GM23338 (cell line): ENCODE measurements at regions not wholly inside any gene's neighbourhood (a gene's known extent, or its start where the extent isn't known, plus 50 kb on each side); places are given as distances from the start of the nearest gene placed in this dataset.

ENCODE experiments used
- ATAC-seq: fragments of 200-7000 bp; cut with Tn5 transposase; 3 replicates; pipeline ENCODE4 v1.9.1; 2020
- DNase-seq: peaks from one replicate; pipeline ENCODE4 v3.0.0-alpha.2; 2015; ENCODE audit warnings: low spot score
- H2AFZ ChIP-seq: fragments of 200-600 bp; sonication (generic); 2 replicates; pipeline ENCODE4 v1.8.0; 2016; ENCODE audit warnings: antibody characterized with exemption, mild to moderate bottlenecking, moderate library complexity
- H3F3A ChIP-seq: fragments of 200-600 bp; sonication (generic); replicated peaks from 2 replicates; pipeline ENCODE4 v1.8.0; 2017; ENCODE audit warnings: antibody characterized with exemption, mixed run types, low read depth
- H3K27ac ChIP-seq: fragments of 200-600 bp; sonication (generic); 2 replicates; pipeline ENCODE4 v1.6.1; 2016; ENCODE audit warnings: low read depth
- H3K27me3 ChIP-seq: fragments of 200-600 bp; sonication (generic); 2 replicates; pipeline ENCODE4 v1.8.0; 2016; ENCODE audit warnings: mild to moderate bottlenecking, mixed run types, moderate library complexity; ENCODE audit not compliant: insufficient read depth
- H3K36me3 ChIP-seq: fragments of 200-600 bp; sonication (generic); 2 replicates; pipeline ENCODE4 v1.8.0; 2016; ENCODE audit warnings: mild to moderate bottlenecking; ENCODE audit not compliant: insufficient read depth
- H3K4me1 ChIP-seq: fragments of 200-600 bp; sonication (generic); 2 replicates; pipeline ENCODE4 v1.8.0; 2016; ENCODE audit warnings: mild to moderate bottlenecking, moderate library complexity; ENCODE audit not compliant: insufficient read depth
- H3K4me2 ChIP-seq: fragments of 200-600 bp; sonication (generic); 2 replicates; pipeline ENCODE4 v1.7.1; 2017; ENCODE audit warnings: mixed run types
- H3K4me3 ChIP-seq: fragments of 200-600 bp; sonication (generic); 2 replicates; pipeline ENCODE4 v1.6.1; 2016; ENCODE audit warnings: mixed run types
- H3K79me2 ChIP-seq: fragments of 200-600 bp; sonication (generic); replicated peaks from 2 replicates; pipeline ENCODE4 v1.8.0; 2017; ENCODE audit warnings: mild to moderate bottlenecking; ENCODE audit not compliant: insufficient read depth
- H3K9me2 ChIP-seq: fragments of 200-600 bp; sonication (generic); 2 replicates; pipeline ENCODE4 v1.8.0; 2017; ENCODE audit not compliant: insufficient read depth
- H4K20me1 ChIP-seq: fragments of 200-600 bp; sonication (generic); replicated peaks from 2 replicates; pipeline ENCODE4 v1.8.0; 2017; ENCODE audit warnings: mild to moderate bottlenecking; ENCODE audit not compliant: insufficient read depth
- H3K27ac Mint-ChIP-seq: 2 replicates; pipeline ENCODE4 v1.8.0; 2020; ENCODE audit warnings: inconsistent platforms, mild to moderate bottlenecking, moderate library complexity, mixed read lengths
- H3K27me3 Mint-ChIP-seq: 3 replicates; pipeline ENCODE4 v1.8.0; 2022; ENCODE audit warnings: low read depth, mild to moderate bottlenecking, moderate library complexity, mixed read lengths, inconsistent platforms; ENCODE audit not compliant: insufficient read depth, poor library complexity
- H3K36me3 Mint-ChIP-seq: 3 replicates; pipeline ENCODE4 v1.8.0; 2021; ENCODE audit warnings: low read depth, mild to moderate bottlenecking, inconsistent platforms, moderate library complexity, mixed read lengths
- H3K4me1 Mint-ChIP-seq: 3 replicates; pipeline ENCODE4 v1.8.0; 2020; ENCODE audit warnings: mild to moderate bottlenecking, inconsistent platforms, mixed read lengths
- H3K4me3 Mint-ChIP-seq: 3 replicates; pipeline ENCODE4 v1.8.0; 2021; ENCODE audit warnings: moderate library complexity, mild to moderate bottlenecking, inconsistent platforms, mixed read lengths
- H3K9me3 Mint-ChIP-seq: 3 replicates; pipeline ENCODE4 v1.8.0; 2020; ENCODE audit warnings: moderate library complexity, mild to moderate bottlenecking, inconsistent platforms, mixed read lengths
- CREB1 ChIP-seq: fragments of 250-450 bp; sonication (Bioruptor Pico); IDR thresholded peaks from 2 replicates; pipeline ENCODE4 v1.5.0; 2020; ENCODE audit warnings: low read depth, mild to moderate bottlenecking, moderate library complexity
- CTCF ChIP-seq, 2 experiments: fragments of 200-600 bp in 1 of 2; sonication (generic) in 1 of 2; conservative IDR thresholded peaks; 2 replicates each; pipeline versions ENCODE4 v1.5.1 to v1.6.1; 2016 to 2017; ENCODE audit warnings: antibody characterized with exemption in 2 of 2, low read depth in 2 of 2, mild to moderate bottlenecking in 2 of 2, moderate library complexity in 1 of 2
- ETS1 ChIP-seq: IDR thresholded peaks from 2 replicates; pipeline ENCODE4 v1.6.1; 2016; ENCODE audit warnings: antibody characterized with exemption
- EZH2 ChIP-seq: fragments of 200-600 bp; sonication (generic); IDR thresholded peaks from one replicate; pipeline ENCODE4 v1.8.0; 2017; ENCODE audit warnings: antibody characterized with exemption, mild to moderate bottlenecking, low read depth; ENCODE audit not compliant: unreplicated experiment
- EZH2phosphoT487 ChIP-seq: fragments of 200-600 bp; sonication (generic); IDR thresholded peaks from one replicate; pipeline ENCODE4 v1.8.1; 2018; ENCODE audit warnings: antibody characterized with exemption; ENCODE audit not compliant: unreplicated experiment
- JUNB ChIP-seq: IDR thresholded peaks from one replicate; pipeline ENCODE4 v1.6.1; 2016; ENCODE audit warnings: antibody characterized with exemption; ENCODE audit not compliant: unreplicated experiment
- NANOG ChIP-seq: IDR thresholded peaks from 2 replicates; pipeline ENCODE4 v1.6.1; 2016; ENCODE audit warnings: antibody characterized with exemption, borderline replicate concordance
- POLR2AphosphoS5 ChIP-seq: IDR thresholded peaks from 2 replicates; pipeline ENCODE4 v1.6.1; 2016; ENCODE audit warnings: antibody characterized with exemption, low read depth
- REST ChIP-seq: IDR thresholded peaks from one replicate; pipeline ENCODE4 v1.6.1; 2018; ENCODE audit warnings: antibody characterized with exemption; ENCODE audit not compliant: unreplicated experiment
- STAT1 ChIP-seq: IDR thresholded peaks from one replicate; pipeline ENCODE4 v1.6.1; 2016; ENCODE audit warnings: antibody characterized with exemption; ENCODE audit not compliant: unreplicated experiment
- ZNF114 ChIP-seq: fragments of 250-450 bp; sonication (Bioruptor Pico); IDR thresholded peaks from 2 replicates; pipeline ENCODE4 v1.5.0; 2020; ENCODE audit warnings: mild to moderate bottlenecking, moderate library complexity
- ZNF331 ChIP-seq: fragments of 250-450 bp; sonication (Bioruptor Pico); IDR thresholded peaks from 2 replicates; pipeline ENCODE4 v1.5.0; 2020; ENCODE audit warnings: low read depth, mild to moderate bottlenecking, moderate library complexity
- ZNF462 ChIP-seq: fragments of 250-450 bp; sonication (Bioruptor Pico); IDR thresholded peaks from 2 replicates; pipeline ENCODE4 v1.5.0; 2020; ENCODE audit warnings: mild to moderate bottlenecking, moderate library complexity

- Histone ChIP-seq H4K20me1 (no peaks in the 10 kb centered on the region), H3K4me2 (no peak overlapping the region), H2AFZ (no peak overlapping the region), H3F3A (no peaks in the 10 kb centered on the region), H3K9me2 (no peaks in the 10 kb centered on the region), H3K4me3 (no peak overlapping the region), H3K4me1 (no peaks in the 10 kb centered on the region), H3K36me3 (no peaks in the 10 kb centered on the region), H3K79me2 (no peaks in the 10 kb centered on the region), H3K27ac (no peak overlapping the region), H3K27me3 (no peaks in the 10 kb centered on the region)
- DNase-seq (no peak), ATAC-seq (no peak)
- no peaks in the 10 kb centered on the region for H3K9me3 Mint-ChIP-seq
- H3K27ac Mint-ChIP-seq = no peak overlapping the region
- peaks cover 1% of the 10 kb centered on the region; the same call in 2 of the 3 replicates for H3K4me1 Mint-ChIP-seq
- TF ChIP-seq JUNB (no peak), CTCF (conservative IDR thresholded peaks at IDR 0.05; ENCODE audit: low read depth in 2 of 2) (no peak), REST (no peak), EZH2phosphoT487 (no peak), ETS1 (no peak), STAT1 (no peak), ZNF331 (CRISPR knock-in tag) (no peak), POLR2AphosphoS5 (no peak), CREB1 (CRISPR knock-in tag) (no peak), ZNF114 (CRISPR knock-in tag) (no peak), ZNF462 (no peak), NANOG (no peak), EZH2 (no peak)
- H3K4me3 Mint-ChIP-seq = no peak overlapping the region
- H3K36me3 Mint-ChIP-seq = no peaks in the 10 kb centered on the region; the same call in 2 of the 3 replicates
- peaks cover 6% of the 10 kb centered on the region for H3K27me3 Mint-ChIP-seq
Observed at GRCh38 chr2:8546612-8547283, 135.1 kb upstream of the ID2 start.
